CD4-positive, alpha-beta T cell (primary cell): ENCODE measurements at regions not wholly inside any gene's neighbourhood (a gene's known extent, or its start where the extent isn't known, plus 50 kb on each side); places are given as distances from the start of the nearest gene placed in this dataset.
"Not testable (repeated sequence)": the region's sequence is repeated elsewhere in the genome, so short reads cannot be mapped to it uniquely, and the experiment has no call there.

ENCODE experiments used
- ATAC-seq: fragments of 200-7000 bp; cut with Tn5 transposase; one replicate; pipeline ENCODE4 v1.10.0; 2022; ENCODE audit warnings: mild to moderate bottlenecking; ENCODE audit not compliant: poor library complexity
- CTCF ChIA-PET: fragments of 350-600 bp; sonication (Branson Sonifier 250); formaldehyde crosslinking; loops from one replicate; lab custom pipeline; 2021; ENCODE audit warnings: antibody characterized with exemption, inconsistent platforms; lab: Charles Lee
- POLR2A ChIA-PET: fragments of 350-600 bp; sonication (Branson Sonifier 250); formaldehyde crosslinking; loops from one replicate; lab custom pipeline; 2021; ENCODE audit warnings: antibody characterized with exemption, inconsistent platforms; lab: Charles Lee
- DNase-seq, 14 experiments: peaks; one replicate each; pipeline ENCODE4 v3.0.0-alpha.2; 2013 to 2020; ENCODE audit warnings: mixed read lengths in 2 of 14
- H3K27ac ChIP-seq, 2 donors: one replicate each; pipeline versions ENCODE4 v1.5.1 to v1.7.0; 2013; ENCODE audit warnings: low read length in 2 of 2, low read depth in 1 of 2, mild to moderate bottlenecking in 1 of 2
- H3K27me3 ChIP-seq, 2 experiments: 1 replicate in 1 of 2; 2 replicates in 1 of 2; pipeline versions ENCODE4 v1.6.1 to v1.7.0; 2013; ENCODE audit warnings: low read length in 2 of 2, control low read depth in 1 of 2, mild to moderate bottlenecking in 1 of 2, moderate library complexity in 1 of 2; ENCODE audit not compliant: insufficient read depth in 2 of 2, control insufficient read depth in 1 of 2
- H3K36me3 ChIP-seq: one replicate; pipeline ENCODE4 v1.6.1; 2013; ENCODE audit warnings: low read length, control low read depth; ENCODE audit not compliant: insufficient read depth
- H3K4me1 ChIP-seq: one replicate; pipeline ENCODE4 v1.6.1; 2013; ENCODE audit warnings: low read length, control low read depth; ENCODE audit not compliant: insufficient read depth
- H3K4me3 ChIP-seq: one replicate; pipeline ENCODE4 v1.5.1; 2013; ENCODE audit warnings: mild to moderate bottlenecking, low read length, moderate library complexity
- H3K9me3 ChIP-seq, 2 experiments: 1 replicate in 1 of 2; 2 replicates in 1 of 2; pipeline versions ENCODE4 v1.6.1 to v1.7.0; 2013; ENCODE audit warnings: low read length in 2 of 2, mild to moderate bottlenecking in 2 of 2, control low read depth in 1 of 2, moderate library complexity in 1 of 2; ENCODE audit not compliant: control insufficient read depth in 1 of 2, insufficient read depth in 1 of 2
- H3K27ac Mint-ChIP-seq: one replicate; pipeline ENCODE4 v1.8.0; 2020; ENCODE audit warnings: mixed read lengths
- H3K27me3 Mint-ChIP-seq: one replicate; pipeline ENCODE4 v1.8.0; 2021; ENCODE audit warnings: mixed read lengths
- H3K36me3 Mint-ChIP-seq: one replicate; pipeline ENCODE4 v1.8.0; 2021; ENCODE audit warnings: low read depth, mixed read lengths
- H3K4me1 Mint-ChIP-seq: one replicate; pipeline ENCODE4 v1.8.0; 2021; ENCODE audit warnings: low read depth, mixed read lengths
- H3K4me3 Mint-ChIP-seq: one replicate; pipeline ENCODE4 v1.8.0; 2020; ENCODE audit warnings: mild to moderate bottlenecking, mixed read lengths
- H3K9me3 Mint-ChIP-seq: one replicate; pipeline ENCODE4 v1.8.0; 2020; ENCODE audit warnings: mixed read lengths
- intact Hi-C, 2 experiments: fragments of 100-400 bp; cut with DNase I in 1 of 2; cut with micrococcal nuclease in 1 of 2; formaldehyde crosslinking; loops; one replicate each; pipeline versions ENCODE4 v1.15.1 to v1.9.0; 2023 to 2025; cut with DNase I, micrococcal nuclease
- TF ChIP-seq, protein P1 (sequence below): fragments of 200-600 bp; IDR thresholded peaks from one replicate; pipeline ENCODE4 v1.8.0; 2022; ENCODE audit warnings: antibody characterized with exemption, mild to moderate bottlenecking

GRCh38 chr11:115636753-115637527 is 132.7 kb upstream of the CADM1 start:
- POLR2A ChIA-PET, result no interaction called here
- Mint-ChIP-seq H3K4me3 (no peak overlapping the region), H3K9me3 (no peaks in the 10 kb centered on the region), H3K36me3 (no peaks in the 10 kb centered on the region), H3K27me3 (peaks cover 13% of the 10 kb centered on the region), H3K27ac (no peak overlapping the region), H3K4me1 (no peaks in the 10 kb centered on the region)
- ATAC-seq, result no peak
- Histone ChIP-seq H3K27ac (no peak overlapping the region), H3K27me3 (no peaks in the 10 kb centered on the region), H3K4me3 (no peak overlapping the region), H3K4me1 (no peaks in the 10 kb centered on the region), H3K36me3 (no peaks in the 10 kb centered on the region), H3K9me3 (peaks cover 0 to 5% of the 10 kb centered on the region in 2 experiments)
- CTCF ChIA-PET, result no interaction called here
- intact Hi-C loops, result no loop called here
- TF ChIP-seq, protein P1, sequence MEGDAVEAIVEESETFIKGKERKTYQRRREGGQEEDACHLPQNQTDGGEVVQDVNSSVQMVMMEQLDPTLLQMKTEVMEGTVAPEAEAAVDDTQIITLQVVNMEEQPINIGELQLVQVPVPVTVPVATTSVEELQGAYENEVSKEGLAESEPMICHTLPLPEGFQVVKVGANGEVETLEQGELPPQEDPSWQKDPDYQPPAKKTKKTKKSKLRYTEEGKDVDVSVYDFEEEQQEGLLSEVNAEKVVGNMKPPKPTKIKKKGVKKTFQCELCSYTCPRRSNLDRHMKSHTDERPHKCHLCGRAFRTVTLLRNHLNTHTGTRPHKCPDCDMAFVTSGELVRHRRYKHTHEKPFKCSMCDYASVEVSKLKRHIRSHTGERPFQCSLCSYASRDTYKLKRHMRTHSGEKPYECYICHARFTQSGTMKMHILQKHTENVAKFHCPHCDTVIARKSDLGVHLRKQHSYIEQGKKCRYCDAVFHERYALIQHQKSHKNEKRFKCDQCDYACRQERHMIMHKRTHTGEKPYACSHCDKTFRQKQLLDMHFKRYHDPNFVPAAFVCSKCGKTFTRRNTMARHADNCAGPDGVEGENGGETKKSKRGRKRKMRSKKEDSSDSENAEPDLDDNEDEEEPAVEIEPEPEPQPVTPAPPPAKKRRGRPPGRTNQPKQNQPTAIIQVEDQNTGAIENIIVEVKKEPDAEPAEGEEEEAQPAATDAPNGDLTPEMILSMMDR, result no peak
- no peak for DNase-seq

GRCh38 chr11:115633977-115634376 is 129.8 kb upstream of the CADM1 start:
- H3K4me1 Mint-ChIP-seq, CTCF ChIA-PET, DNase-seq, H3K27ac Mint-ChIP-seq, H3K4me1 ChIP-seq, H3K27ac ChIP-seq, POLR2A ChIA-PET, intact Hi-C loops, H3K36me3 ChIP-seq, H3K27me3 ChIP-seq, H3K4me3 Mint-ChIP-seq, H3K36me3 Mint-ChIP-seq, ATAC-seq, H3K9me3 Mint-ChIP-seq, H3K4me3 ChIP-seq, H3K9me3 ChIP-seq: not testable (repeated sequence)
- H3K27me3 Mint-ChIP-seq, result peaks cover 17% of the 10 kb centered on the region

GRCh38 chr11:115632061-115632460 is 127.8 kb upstream of the CADM1 start:
- Mint-ChIP-seq H3K27me3 (peaks cover 11% of the 10 kb centered on the region), H3K36me3 (no peaks in the 10 kb centered on the region), H3K27ac (no peak overlapping the region), H3K4me3 (no peak overlapping the region), H3K4me1 (no peaks in the 10 kb centered on the region), H3K9me3 (no peaks in the 10 kb centered on the region)
- no peaks in the 10 kb centered on the region for H3K4me1 ChIP-seq
- TF ChIP-seq, protein P1, result no peak
- ATAC-seq (no peak), DNase-seq (no peak)
- ChIA-PET CTCF (no interaction called here), POLR2A (no interaction called here)
- H3K9me3 ChIP-seq, result peaks cover 0 to 5% of the 10 kb centered on the region in 2 experiments
- H3K27me3 ChIP-seq, result no peaks in the 10 kb centered on the region
- no peak overlapping the region for H3K27ac ChIP-seq
- no peaks in the 10 kb centered on the region for H3K36me3 ChIP-seq
- intact Hi-C loops, result no loop called here
- H3K4me3 ChIP-seq, result no peak overlapping the region

- H3K4me3 ChIP-seq, result no peak overlapping the region
- no peak for DNase-seq
- Mint-ChIP-seq H3K4me3 (no peak overlapping the region), H3K27ac (no peak overlapping the region), H3K36me3 (no peaks in the 10 kb centered on the region), H3K9me3 (no peaks in the 10 kb centered on the region), H3K4me1 (no peaks in the 10 kb centered on the region), H3K27me3 (peaks cover 10% of the 10 kb centered on the region)
- no peaks in the 10 kb centered on the region for H3K36me3 ChIP-seq
- no peak for ATAC-seq
- CTCF ChIA-PET, result no interaction called here
- H3K27me3 ChIP-seq, result no peaks in the 10 kb centered on the region
- peaks cover 0 to 5% of the 10 kb centered on the region in 2 experiments for H3K9me3 ChIP-seq
- no peaks in the 10 kb centered on the region for H3K4me1 ChIP-seq
- H3K27ac ChIP-seq, result no peak overlapping the region
- intact Hi-C loops, result no loop called here
- TF ChIP-seq, protein P1, result no peak
- POLR2A ChIA-PET, result no interaction called here
Measured at GRCh38 chr11:115631609-115632008, 127.4 kb upstream of the CADM1 start.
